Activated B cell treated with CpG ODN at 0.5 μM for 24 hours (primary cell): ENCODE measurements at regions not wholly inside any gene's neighbourhood (a gene's known extent, or its start where the extent isn't known, plus 50 kb on each side); places are given as distances from the start of the nearest gene placed in this dataset.

Source experiments
- ATAC-seq: fragments of 200-7000 bp; cut with Tn5 transposase; one replicate; pipeline ENCODE4 v1.10.0; 2021; ENCODE audit warnings: low read depth, mild to moderate bottlenecking, moderate library complexity
- CTCF ChIA-PET: fragments of 350-600 bp; sonication (Branson Sonifier 250); formaldehyde crosslinking; loops from one replicate; lab custom pipeline; 2021; ENCODE audit warnings: antibody characterized with exemption; lab: Charles Lee
- POLR2A ChIA-PET: fragments of 350-600 bp; sonication (Branson Sonifier 250); formaldehyde crosslinking; loops from one replicate; lab custom pipeline; 2021; ENCODE audit warnings: antibody characterized with exemption; lab: Charles Lee
- DNase-seq: peaks from one replicate; pipeline ENCODE4 v3.0.0; 2022
- H3K27ac Mint-ChIP-seq: one replicate; pipeline ENCODE4 v1.8.0; 2020; ENCODE audit warnings: mixed read lengths
- H3K27me3 Mint-ChIP-seq: one replicate; pipeline ENCODE4 v1.8.0; 2021; ENCODE audit warnings: mixed read lengths
- H3K36me3 Mint-ChIP-seq: one replicate; pipeline ENCODE4 v1.8.0; 2021; ENCODE audit warnings: low read depth, mixed read lengths
- H3K4me1 Mint-ChIP-seq: one replicate; pipeline ENCODE4 v1.8.0; 2021; ENCODE audit warnings: mixed read lengths
- H3K4me3 Mint-ChIP-seq: one replicate; pipeline ENCODE4 v1.8.0; 2020; ENCODE audit warnings: mild to moderate bottlenecking, mixed read lengths
- H3K9me3 Mint-ChIP-seq: one replicate; pipeline ENCODE4 v1.8.0; 2020; ENCODE audit warnings: mixed read lengths
- CTCF ChIP-seq: fragments of 200-600 bp; IDR thresholded peaks from one replicate; pipeline ENCODE4 v1.8.0; 2022; ENCODE audit warnings: antibody characterized with exemption, mild to moderate bottlenecking
- intact Hi-C: fragments of 100-400 bp; cut with micrococcal nuclease; formaldehyde crosslinking; loops from one replicate; pipeline ENCODE4 v1.15.1; 2024

GRCh38 chr2:234691968-234692955, 195.4 kb upstream of the ARL4C start:
- intact Hi-C loops: no loop called here
- POLR2A ChIA-PET: no interaction called here
- no peak for TF ChIP-seq CTCF
- CTCF ChIA-PET: no interaction called here
- DNase-seq (no peak), ATAC-seq (no peak)
- no peak overlapping the region for H3K4me3 Mint-ChIP-seq
- no peaks in the 10 kb centered on the region for H3K36me3 Mint-ChIP-seq
- peaks cover 7% of the 10 kb centered on the region for H3K9me3 Mint-ChIP-seq
- H3K27me3 Mint-ChIP-seq: peaks cover 12% of the 10 kb centered on the region
- H3K27ac Mint-ChIP-seq: no peak overlapping the region
- no peaks in the 10 kb centered on the region for H3K4me1 Mint-ChIP-seq

- Mint-ChIP-seq H3K27me3 (peaks cover 12% of the 10 kb centered on the region), H3K9me3 (peaks cover 3% of the 10 kb centered on the region), H3K4me1 (no peaks in the 10 kb centered on the region), H3K27ac (no peak overlapping the region), H3K4me3 (no peak overlapping the region), H3K36me3 (no peaks in the 10 kb centered on the region)
- intact Hi-C loops: no loop called here
- no peak for TF ChIP-seq CTCF
- CTCF ChIA-PET: no interaction called here
- ATAC-seq: no peak
- POLR2A ChIA-PET: no interaction called here
- DNase-seq: no peak
Observed at GRCh38 chr2:234691214-234691575, 194.3 kb upstream of the ARL4C start.

GRCh38 chr2:234690569-234691213, 193.8 kb upstream of the ARL4C start:
- Mint-ChIP-seq H3K36me3 (no peaks in the 10 kb centered on the region), H3K4me3 (no peak overlapping the region), H3K27ac (no peak overlapping the region), H3K4me1 (no peaks in the 10 kb centered on the region), H3K9me3 (no peaks in the 10 kb centered on the region), H3K27me3 (peaks cover 12% of the 10 kb centered on the region)
- no peak for DNase-seq
- ChIA-PET CTCF (no interaction called here), POLR2A (no interaction called here)
- no peak for TF ChIP-seq CTCF
- intact Hi-C loops: no loop called here
- ATAC-seq: no peak

GRCh38 chr2:234689911-234690379, 193.1 kb upstream of the ARL4C start:
- H3K27ac Mint-ChIP-seq: no peak overlapping the region
- peaks cover 12% of the 10 kb centered on the region for H3K27me3 Mint-ChIP-seq
- no peaks in the 10 kb centered on the region for H3K36me3 Mint-ChIP-seq
- TF ChIP-seq CTCF: no peak
- ChIA-PET CTCF (no interaction called here), POLR2A (no interaction called here)
- DNase-seq (no peak), ATAC-seq (no peak)
- H3K9me3 Mint-ChIP-seq: no peaks in the 10 kb centered on the region
- intact Hi-C loops: no loop called here
- H3K4me1 Mint-ChIP-seq: no peaks in the 10 kb centered on the region
- no peak overlapping the region for H3K4me3 Mint-ChIP-seq

- ATAC-seq (no peak), DNase-seq (no peak)
- no peaks in the 10 kb centered on the region for H3K4me1 Mint-ChIP-seq
- POLR2A ChIA-PET: no interaction called here
- H3K27me3 Mint-ChIP-seq: peaks cover 12% of the 10 kb centered on the region
- no peak overlapping the region for H3K27ac Mint-ChIP-seq
- CTCF ChIA-PET: no interaction called here
- H3K36me3 Mint-ChIP-seq: no peaks in the 10 kb centered on the region
- H3K4me3 Mint-ChIP-seq: no peak overlapping the region
- intact Hi-C loops: no loop called here
- no peaks in the 10 kb centered on the region for H3K9me3 Mint-ChIP-seq
- no peak for TF ChIP-seq CTCF
Observed at GRCh38 chr2:234687718-234688475, 191.0 kb upstream of the ARL4C start.
